GM12875 (cell line): ENCODE measurements at regions not wholly inside any gene's neighbourhood (a gene's known extent, or its start where the extent isn't known, plus 50 kb on each side); places are given as distances from the start of the nearest gene placed in this dataset.

Experiments used
- H3K4me3 ChIP-seq: one replicate; pipeline ENCODE4 v1.5.1; 2011; ENCODE audit warnings: low read depth, low read length, control low read depth
- TF ChIP-seq, protein P1 (sequence below): IDR thresholded peaks from 2 replicates; pipeline ENCODE4 v1.5.1; 2011; ENCODE audit warnings: low read depth, mild to moderate bottlenecking, control low read depth, inconsistent platforms, low read length, moderate library complexity, borderline replicate concordance; ENCODE audit not compliant: insufficient read depth

- TF ChIP-seq, protein P1, sequence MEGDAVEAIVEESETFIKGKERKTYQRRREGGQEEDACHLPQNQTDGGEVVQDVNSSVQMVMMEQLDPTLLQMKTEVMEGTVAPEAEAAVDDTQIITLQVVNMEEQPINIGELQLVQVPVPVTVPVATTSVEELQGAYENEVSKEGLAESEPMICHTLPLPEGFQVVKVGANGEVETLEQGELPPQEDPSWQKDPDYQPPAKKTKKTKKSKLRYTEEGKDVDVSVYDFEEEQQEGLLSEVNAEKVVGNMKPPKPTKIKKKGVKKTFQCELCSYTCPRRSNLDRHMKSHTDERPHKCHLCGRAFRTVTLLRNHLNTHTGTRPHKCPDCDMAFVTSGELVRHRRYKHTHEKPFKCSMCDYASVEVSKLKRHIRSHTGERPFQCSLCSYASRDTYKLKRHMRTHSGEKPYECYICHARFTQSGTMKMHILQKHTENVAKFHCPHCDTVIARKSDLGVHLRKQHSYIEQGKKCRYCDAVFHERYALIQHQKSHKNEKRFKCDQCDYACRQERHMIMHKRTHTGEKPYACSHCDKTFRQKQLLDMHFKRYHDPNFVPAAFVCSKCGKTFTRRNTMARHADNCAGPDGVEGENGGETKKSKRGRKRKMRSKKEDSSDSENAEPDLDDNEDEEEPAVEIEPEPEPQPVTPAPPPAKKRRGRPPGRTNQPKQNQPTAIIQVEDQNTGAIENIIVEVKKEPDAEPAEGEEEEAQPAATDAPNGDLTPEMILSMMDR: no peak
- H3K4me3 ChIP-seq: no peak overlapping the region
Observed at GRCh38 chr14:89630101-89630829, 213.2 kb upstream of the FOXN3 start.

DNA sequence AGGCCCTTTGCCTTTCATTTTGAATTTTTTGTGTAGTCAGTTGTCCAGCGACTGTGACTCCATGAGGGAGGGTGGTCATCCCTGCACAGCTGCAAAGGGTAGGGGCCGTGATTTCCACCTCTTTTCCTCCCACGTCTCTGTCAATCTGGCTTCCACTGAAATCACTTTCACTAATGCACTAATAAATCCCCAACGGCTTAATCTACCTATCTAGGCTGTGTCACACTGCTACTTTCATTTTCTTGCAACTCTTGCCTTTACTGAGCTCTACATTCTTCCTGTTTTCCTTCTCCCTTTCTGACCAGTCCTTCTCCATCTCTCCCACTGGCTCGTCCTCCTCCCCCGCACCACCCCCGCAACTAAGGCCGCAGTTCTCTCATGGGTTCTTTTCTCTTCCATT is 212.3 kb upstream of the FOXN3 start:
- no peak overlapping the region for H3K4me3 ChIP-seq
- TF ChIP-seq, protein P1: no peak

GRCh38 chr14:89628521-89628920 is 211.5 kb upstream of the FOXN3 start:
- TF ChIP-seq, protein P1: no peak
- no peak overlapping the region for H3K4me3 ChIP-seq

DNA sequence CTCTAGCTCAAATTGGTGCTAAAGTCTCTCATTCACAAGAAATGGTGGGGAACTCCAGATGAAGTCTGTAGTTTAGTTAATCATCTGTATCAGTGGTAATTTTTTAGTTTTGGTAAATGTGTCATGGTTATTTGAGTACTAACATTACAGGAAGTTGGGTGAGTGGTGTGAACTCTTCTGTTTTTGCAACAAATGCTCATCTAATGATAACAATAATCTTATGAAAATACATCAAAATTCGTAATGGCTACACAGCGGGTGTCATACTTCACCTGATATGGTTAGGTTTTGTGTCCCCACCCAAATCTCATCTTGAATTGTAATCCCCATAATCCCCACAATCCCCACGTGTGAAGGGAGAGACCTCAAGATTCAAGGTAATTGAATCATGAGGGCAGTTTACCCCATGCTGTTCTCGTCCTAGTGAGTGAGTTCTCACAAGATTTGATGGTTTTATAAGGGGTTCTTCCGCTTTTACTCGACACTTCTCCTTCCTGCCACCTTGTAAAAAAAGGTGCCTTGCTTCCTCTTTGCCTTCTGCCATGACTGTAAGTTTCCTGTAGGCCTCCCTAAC is 209.3 kb upstream of the FOXN3 start:
- H3K4me3 ChIP-seq: no peak overlapping the region
- TF ChIP-seq, protein P1: no peak

DNA sequence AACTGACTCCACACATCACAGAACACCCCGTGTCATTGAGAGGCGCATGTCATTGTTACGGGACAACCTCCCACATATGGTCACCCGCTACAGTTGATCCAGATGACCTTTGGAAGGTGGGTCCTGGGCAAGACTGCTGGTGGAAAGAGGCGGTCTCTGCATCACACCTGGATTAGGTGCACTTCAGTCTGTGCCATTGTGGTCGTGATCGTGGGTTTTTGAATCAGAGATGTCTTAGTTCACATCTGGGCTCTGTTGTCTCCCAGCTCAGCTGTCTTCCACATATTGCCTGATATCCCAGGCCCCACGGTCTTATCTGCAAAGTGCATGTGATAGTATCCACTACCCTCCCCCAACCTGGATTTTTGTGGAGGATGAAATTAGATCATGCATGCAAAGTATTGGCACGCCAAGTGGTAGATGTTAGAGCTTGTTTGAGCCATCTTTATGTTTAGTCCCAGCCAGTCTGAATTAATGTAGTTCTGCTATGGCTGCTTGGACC is 208.7 kb upstream of the FOXN3 start:
- H3K4me3 ChIP-seq: no peak overlapping the region
- TF ChIP-seq, protein P1: no peak

- TF ChIP-seq, protein P1: no peak
- no peak overlapping the region for H3K4me3 ChIP-seq
Observed at GRCh38 chr14:89625244-89625713, 208.2 kb upstream of the FOXN3 start.

DNA sequence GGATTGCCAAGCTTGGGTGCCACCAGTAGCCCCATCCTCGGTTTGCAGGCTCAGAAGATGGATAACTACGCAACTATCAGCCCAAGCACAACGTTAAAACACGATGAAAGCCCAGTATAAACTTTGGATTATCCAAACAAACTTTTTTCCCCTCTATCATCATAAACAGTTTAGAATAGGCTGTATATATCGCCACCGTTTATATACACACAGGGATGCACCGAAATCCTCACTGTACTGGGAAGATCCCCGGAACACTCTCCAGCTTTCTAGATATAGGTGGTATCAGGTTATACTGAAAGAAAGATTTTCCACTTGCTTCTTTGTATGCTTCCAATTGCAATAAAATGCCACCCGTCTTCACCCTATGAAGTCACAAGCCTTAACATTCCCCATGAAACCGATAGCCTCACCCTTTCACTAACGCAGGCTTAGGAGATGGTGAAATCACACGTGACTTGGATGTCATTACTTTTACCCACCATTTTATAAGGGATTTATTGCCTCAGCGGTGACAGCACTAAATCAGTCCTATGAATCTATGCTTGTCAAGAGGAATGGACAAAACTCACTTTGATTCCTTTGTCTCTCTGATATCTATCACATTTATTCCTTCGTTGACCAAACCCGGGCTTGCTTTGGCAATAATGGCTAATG is 207.6 kb upstream of the FOXN3 start:
- TF ChIP-seq, protein P1: no peak
- no peak overlapping the region for H3K4me3 ChIP-seq
